IMR-90 (cell line): ENCODE measurements at regions not wholly inside any gene's neighbourhood (a gene's known extent, or its start where the extent isn't known, plus 50 kb on each side); places are given as distances from the start of the nearest gene placed in this dataset.

ENCODE experiments used
- ATAC-seq: fragments of 200-7000 bp; cut with Tn5 transposase; 2 replicates; pipeline ENCODE4 v1.9.1; 2020; ENCODE audit warnings: low read depth, mild to moderate bottlenecking, moderate library complexity
- BruUV-seq: library from RNA; stranded (reverse); fragments of 400-500 nt; replicated peaks from 2 replicates; lab custom pipeline; 2021; lab: Mats Ljungman, UMichigan
- CTCF ChIA-PET: fragments of 300-600 bp; formaldehyde crosslinking; extraction: SDS; loops from one replicate; lab custom pipeline; 2021; ENCODE audit warnings: antibody characterized with exemption; lab: Yijun Ruan, JAX
- POLR2A ChIA-PET: fragments of 300-600 bp; sonication (Branson Sonifier 250); formaldehyde crosslinking; loops from one replicate; lab custom pipeline; 2022; ENCODE audit warnings: antibody characterized with exemption; ENCODE audit not compliant: unreplicated experiment; lab: Charles Lee
- DNase-seq: peaks from one replicate; pipeline ENCODE4 v3.0.0; 2013
- H2AFZ ChIP-seq: replicated peaks from 2 replicates; pipeline ENCODE3; 2013; ENCODE audit warnings: low read length, mild to moderate bottlenecking; ENCODE audit not compliant: poor library complexity
- H2AK5ac ChIP-seq: 2 replicates; pipeline ENCODE4 v1.6.1; 2013; ENCODE audit warnings: low read depth, low read length, inconsistent platforms
- H2AK9ac ChIP-seq: replicated peaks from 2 replicates; pipeline ENCODE3; 2013; ENCODE audit warnings: mild to moderate bottlenecking, low read depth, low read length, moderate library complexity; ENCODE audit not compliant: poor library complexity
- H2BK120ac ChIP-seq: 2 replicates; pipeline ENCODE4 v1.6.1; 2013; ENCODE audit warnings: low read depth, low read length, inconsistent platforms
- H2BK15ac ChIP-seq: 3 replicates; pipeline ENCODE4 v1.6.1; 2013; ENCODE audit warnings: low read depth, low read length, inconsistent platforms
- H2BK20ac ChIP-seq: 2 replicates; pipeline ENCODE4 v1.6.1; 2013; ENCODE audit warnings: low read depth, mild to moderate bottlenecking, inconsistent platforms, low read length, moderate library complexity
- H2BK5ac ChIP-seq: 2 replicates; pipeline ENCODE4 v1.6.1; 2013; ENCODE audit warnings: mild to moderate bottlenecking, low read depth, low read length, inconsistent platforms; ENCODE audit not compliant: poor library complexity, severe bottlenecking
- H3K14ac ChIP-seq: replicated peaks from 2 replicates; pipeline ENCODE4 v1.6.1; 2013; ENCODE audit warnings: low read depth, low read length, inconsistent platforms
- H3K18ac ChIP-seq: 2 replicates; pipeline ENCODE4 v1.6.1; 2013; ENCODE audit warnings: low read depth, low read length, control low read depth
- H3K23ac ChIP-seq: 2 replicates; pipeline ENCODE4 v1.6.1; 2013; ENCODE audit warnings: low read depth, low read length, inconsistent platforms
- H3K27ac ChIP-seq: 2 replicates; pipeline ENCODE4 v1.5.1; 2013; ENCODE audit warnings: mild to moderate bottlenecking, control low read depth, low read length; ENCODE audit not compliant: insufficient read depth
- H3K27me3 ChIP-seq: 2 replicates; pipeline ENCODE4 v1.6.1; 2013; ENCODE audit warnings: low read length; ENCODE audit not compliant: control insufficient read depth, insufficient read depth
- H3K36me3 ChIP-seq: 2 replicates; pipeline ENCODE4 v1.6.1; 2013; ENCODE audit warnings: low read length, mixed read lengths; ENCODE audit not compliant: control insufficient read depth, insufficient read depth
- H3K4ac ChIP-seq: 2 replicates; pipeline ENCODE4 v1.6.1; 2013; ENCODE audit warnings: low read depth, low read length, inconsistent platforms
- H3K4me1 ChIP-seq: 2 replicates; pipeline ENCODE4 v1.6.1; 2013; ENCODE audit warnings: low read length, mixed read lengths; ENCODE audit not compliant: control insufficient read depth, insufficient read depth
- H3K4me2 ChIP-seq: 2 replicates; pipeline ENCODE4 v1.6.1; 2013; ENCODE audit warnings: low read depth, mild to moderate bottlenecking, control low read depth, low read length, moderate library complexity
- H3K4me3 ChIP-seq: 2 replicates; pipeline ENCODE4 v1.5.1; 2013; ENCODE audit warnings: low read depth, mild to moderate bottlenecking, control low read depth, low read length, moderate library complexity; ENCODE audit not compliant: insufficient read depth
- H3K56ac ChIP-seq: 2 replicates; pipeline ENCODE4 v1.6.1; 2013; ENCODE audit warnings: low read length, inconsistent platforms; ENCODE audit not compliant: insufficient read depth; ENCODE audit errors: extremely low read depth
- H3K79me1 ChIP-seq, 2 experiments: 2 replicates each; pipeline ENCODE4 v1.6.1; 2013; ENCODE audit warnings: low read length in 2 of 2, inconsistent platforms in 1 of 2, low read depth in 1 of 2
- H3K9ac ChIP-seq: 2 replicates; pipeline ENCODE4 v1.6.1; 2013; ENCODE audit warnings: low read depth, low read length, control low read depth
- H3K9me1 ChIP-seq: 2 replicates; pipeline ENCODE4 v1.6.1; 2013; ENCODE audit warnings: low read length, inconsistent platforms; ENCODE audit not compliant: insufficient read depth
- H3K9me3 ChIP-seq: 2 replicates; pipeline ENCODE4 v1.6.1; 2013; ENCODE audit warnings: low read length; ENCODE audit not compliant: control insufficient read depth, insufficient read depth
- H4K20me1 ChIP-seq: 2 replicates; pipeline ENCODE4 v1.6.1; 2013; ENCODE audit warnings: low read length, inconsistent platforms; ENCODE audit not compliant: insufficient read depth
- H4K5ac ChIP-seq: 2 replicates; pipeline ENCODE4 v1.6.1; 2013; ENCODE audit warnings: mild to moderate bottlenecking, low read depth, low read length, control low read depth
- H4K8ac ChIP-seq, 2 experiments: 2 replicates each; pipeline ENCODE4 v1.6.1; 2013; ENCODE audit warnings: low read depth in 2 of 2, low read length in 2 of 2, control low read depth in 1 of 2, inconsistent platforms in 1 of 2
- H4K91ac ChIP-seq: 2 replicates; pipeline ENCODE4 v1.6.1; 2013; ENCODE audit warnings: low read depth, low read length, inconsistent platforms; ENCODE audit not compliant: insufficient read depth
- BHLHE40 ChIP-seq: fragments of 150-350 bp; IDR thresholded peaks from 2 replicates; pipeline ENCODE4 v1.6.1; 2016; ENCODE audit warnings: mild to moderate bottlenecking, low read depth, low read length
- CEBPB ChIP-seq: IDR thresholded peaks from 2 replicates; pipeline ENCODE4 v1.6.1; 2012; ENCODE audit warnings: low read depth, low read length, improper control_type of control experiment
- CTCF ChIP-seq: conservative IDR thresholded peaks from 2 replicates; pipeline ENCODE4 v1.5.1; 2012; ENCODE audit warnings: mild to moderate bottlenecking, low read depth, low read length, improper control_type of control experiment
- FOS ChIP-seq: fragments of 150-350 bp; IDR thresholded peaks from 2 replicates; pipeline ENCODE4 v1.6.1; 2016; ENCODE audit warnings: low read depth, low read length
- MAFK ChIP-seq: IDR thresholded peaks from 2 replicates; pipeline ENCODE4 v1.6.1; 2012; ENCODE audit warnings: low read depth, low read length, improper control_type of control experiment
- MAZ ChIP-seq: IDR thresholded peaks from 2 replicates; pipeline ENCODE4 v1.6.1; 2012; ENCODE audit warnings: low read depth, mild to moderate bottlenecking, low read length, improper control_type of control experiment, moderate library complexity, borderline replicate concordance
- NFE2L2 ChIP-seq: fragments of 150-350 bp; IDR thresholded peaks from 2 replicates; pipeline ENCODE4 v1.6.1; 2016; ENCODE audit warnings: low read depth, mild to moderate bottlenecking, low read length
- RAD21 ChIP-seq: IDR thresholded peaks from 2 replicates; pipeline ENCODE4 v1.6.1; 2012; ENCODE audit warnings: low read length, improper control_type of control experiment
- SMC3 ChIP-seq: fragments of 150-350 bp; IDR thresholded peaks from 2 replicates; pipeline ENCODE4 v1.6.1; 2016; ENCODE audit warnings: low read depth, mild to moderate bottlenecking, antibody characterized with exemption, low read length, moderate library complexity
- WGBS, 2 experiments: methylation state at CpG; one replicate each; pipeline versions ENCODE4 v1.1.5 to v1.1.7; 2013; ENCODE audit warnings: missing lambda C conversion rate in 2 of 2; ENCODE audit not compliant: insufficient read length in 1 of 2; ENCODE audit errors: extremely low coverage in 2 of 2; 5-methylcytosine and 5-hydroxymethylcytosine counted together
- dilution Hi-C: fragments of 300-500 bp; cut with HindIII; formaldehyde crosslinking; loops from one replicate; pipeline ENCODE4 v1.14.3; 2018; ENCODE audit warnings: low sequenced_read_pairs; ENCODE audit not compliant: unreplicated experiment
- in situ Hi-C: fragments of 300-500 bp; cut with MboI; formaldehyde crosslinking; loops from 3 replicates; pipeline ENCODE4 v1.14.3; 2019; ENCODE audit warnings: low sequenced_read_pairs, inconsistent platforms, mixed read lengths
- intact Hi-C: fragments of 100-400 bp; cut with micrococcal nuclease; formaldehyde crosslinking; loops from 2 replicates; pipeline ENCODE4 v1.10.0; 2022
- TF ChIP-seq, protein P1 (sequence below): fragments of 150-350 bp; IDR thresholded peaks from 2 replicates; pipeline ENCODE4 v1.6.1; 2017; ENCODE audit warnings: mild to moderate bottlenecking, antibody characterized with exemption, low read length, low read depth
- TF ChIP-seq, protein P2 (sequence below): fragments of 150-350 bp; IDR thresholded peaks from 2 replicates; pipeline ENCODE4 v1.6.1; 2016; ENCODE audit warnings: low read depth, mild to moderate bottlenecking, low read length, moderate library complexity, borderline replicate concordance

- no peaks in the 10 kb centered on the region for H3K9me3 ChIP-seq
- 74% methylated on average over 5 of the region's 16 CpGs; no CpG with 5 or more reads in 1 of the 2 experiments for WGBS, 2 experiments
- no peak overlapping the region for H2AK9ac ChIP-seq
- no TSS peak for BruUV-seq
- no peak overlapping the region for H3K56ac ChIP-seq
- H3K27me3 ChIP-seq = peaks cover 4% of the 10 kb centered on the region
- no peak overlapping the region for H2AK5ac ChIP-seq
- no peak for TF ChIP-seq CTCF
- TF ChIP-seq RAD21 = no peak
- no peak for TF ChIP-seq MAFK
- TF ChIP-seq, protein P1, sequence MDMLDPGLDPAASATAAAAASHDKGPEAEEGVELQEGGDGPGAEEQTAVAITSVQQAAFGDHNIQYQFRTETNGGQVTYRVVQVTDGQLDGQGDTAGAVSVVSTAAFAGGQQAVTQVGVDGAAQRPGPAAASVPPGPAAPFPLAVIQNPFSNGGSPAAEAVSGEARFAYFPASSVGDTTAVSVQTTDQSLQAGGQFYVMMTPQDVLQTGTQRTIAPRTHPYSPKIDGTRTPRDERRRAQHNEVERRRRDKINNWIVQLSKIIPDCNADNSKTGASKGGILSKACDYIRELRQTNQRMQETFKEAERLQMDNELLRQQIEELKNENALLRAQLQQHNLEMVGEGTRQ = no peak
- TF ChIP-seq BHLHE40 = no peak
- TF ChIP-seq FOS = no peak
- no peak for TF ChIP-seq CEBPB
- no peak for TF ChIP-seq MAZ
- TF ChIP-seq, protein P2, sequence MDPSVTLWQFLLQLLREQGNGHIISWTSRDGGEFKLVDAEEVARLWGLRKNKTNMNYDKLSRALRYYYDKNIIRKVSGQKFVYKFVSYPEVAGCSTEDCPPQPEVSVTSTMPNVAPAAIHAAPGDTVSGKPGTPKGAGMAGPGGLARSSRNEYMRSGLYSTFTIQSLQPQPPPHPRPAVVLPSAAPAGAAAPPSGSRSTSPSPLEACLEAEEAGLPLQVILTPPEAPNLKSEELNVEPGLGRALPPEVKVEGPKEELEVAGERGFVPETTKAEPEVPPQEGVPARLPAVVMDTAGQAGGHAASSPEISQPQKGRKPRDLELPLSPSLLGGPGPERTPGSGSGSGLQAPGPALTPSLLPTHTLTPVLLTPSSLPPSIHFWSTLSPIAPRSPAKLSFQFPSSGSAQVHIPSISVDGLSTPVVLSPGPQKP = no peak
- TF ChIP-seq SMC3 = no peak
- no peak for TF ChIP-seq NFE2L2
- intact Hi-C loops = no loop called here
- ATAC-seq (no peak), DNase-seq (no peak)
- no peak overlapping the region for H2BK5ac ChIP-seq
- dilution Hi-C loops = no loop called here
- H3K27ac ChIP-seq = no peak overlapping the region
- ChIA-PET POLR2A (no interaction called here), CTCF (interaction anchor here (0.6 kb wide), 1 partner anchor 330 kb away, joined by 5 read pairs; no protein-coding TSS in a partner anchor)
- no peak overlapping the region for H2BK20ac ChIP-seq
- H3K4me2 ChIP-seq = no peak overlapping the region
- H2BK15ac ChIP-seq = no peak overlapping the region
- H2AFZ ChIP-seq = no peak overlapping the region
- H4K8ac ChIP-seq = no peak overlapping the region
- H3K4me1 ChIP-seq = no peaks in the 10 kb centered on the region
- no peak overlapping the region for H2BK120ac ChIP-seq
- H3K4me3 ChIP-seq = no peak overlapping the region
- in situ Hi-C loops = no loop called here
- no peak overlapping the region for H3K18ac ChIP-seq
- H4K20me1 ChIP-seq = no peaks in the 10 kb centered on the region
- no peaks in the 10 kb centered on the region for H3K9me1 ChIP-seq
- H3K9ac ChIP-seq = no peak overlapping the region
- no peak overlapping the region for H4K5ac ChIP-seq
- no peak overlapping the region for H4K91ac ChIP-seq
- H3K79me1 ChIP-seq = no peaks in the 10 kb centered on the region
- no peak overlapping the region for H3K14ac ChIP-seq
- no peak overlapping the region for H3K4ac ChIP-seq
- H3K23ac ChIP-seq = no peak overlapping the region
- H3K36me3 ChIP-seq = no peaks in the 10 kb centered on the region
Observed at GRCh38 chr13:99724633-99725517, 223.6 kb downstream of the TM9SF2 start.
